IPS-20b (cell line): ENCODE measurements at regions not wholly inside any gene's neighbourhood (a gene's known extent, or its start where the extent isn't known, plus 50 kb on each side); places are given as distances from the start of the nearest gene placed in this dataset.

Experiments
- H3K27ac ChIP-seq: one replicate; pipeline ENCODE4 v1.5.1; 2013; ENCODE audit warnings: low read length
- H3K27me3 ChIP-seq: 2 replicates; pipeline ENCODE4 v1.6.1; 2013; ENCODE audit warnings: mild to moderate bottlenecking, low read length, inconsistent platforms; ENCODE audit not compliant: insufficient read depth
- H3K36me3 ChIP-seq: 2 replicates; pipeline ENCODE4 v1.6.1; 2013; ENCODE audit warnings: low read depth, mild to moderate bottlenecking, inconsistent platforms, low read length, moderate library complexity; ENCODE audit not compliant: insufficient read depth
- H3K4me1 ChIP-seq: 2 replicates; pipeline ENCODE4 v1.6.1; 2013; ENCODE audit warnings: mild to moderate bottlenecking, control low read depth, inconsistent platforms, low read length, moderate library complexity; ENCODE audit not compliant: insufficient read depth
- H3K4me3 ChIP-seq: 2 replicates; pipeline ENCODE4 v1.5.1; 2013; ENCODE audit warnings: mild to moderate bottlenecking, low read length, inconsistent platforms
- H3K9ac ChIP-seq: 2 replicates; pipeline ENCODE4 v1.6.1; 2013; ENCODE audit warnings: low read depth, mild to moderate bottlenecking, inconsistent platforms, low read length, moderate library complexity
- H3K9me3 ChIP-seq: 2 replicates; pipeline ENCODE4 v1.6.1; 2013; ENCODE audit warnings: mild to moderate bottlenecking, low read depth, low read length, inconsistent platforms; ENCODE audit not compliant: insufficient read depth

GRCh38 chr18:75607701-75608100, 180.2 kb upstream of the SMIM21 start:
- Histone ChIP-seq H3K4me3 (no peak overlapping the region), H3K36me3 (no peaks in the 10 kb centered on the region), H3K9ac (no peak overlapping the region), H3K27me3 (no peaks in the 10 kb centered on the region), H3K9me3 (no peaks in the 10 kb centered on the region), H3K27ac (no peak overlapping the region), H3K4me1 (no peaks in the 10 kb centered on the region)

- Histone ChIP-seq H3K27ac (no peak overlapping the region), H3K4me3 (no peak overlapping the region), H3K4me1 (no peaks in the 10 kb centered on the region), H3K9ac (no peak overlapping the region), H3K9me3 (peaks cover 27% of the 10 kb centered on the region), H3K27me3 (no peaks in the 10 kb centered on the region), H3K36me3 (no peaks in the 10 kb centered on the region)
These were observed 165.0 kb upstream of the SMIM21 start for GRCh38 chr18:75592527-75592926.

- Histone ChIP-seq H3K4me1 (peaks cover 9% of the 10 kb centered on the region; the same call in 1 of the 2 replicates), H3K36me3 (no peaks in the 10 kb centered on the region), H3K4me3 (no peak overlapping the region), H3K27me3 (no peaks in the 10 kb centered on the region), H3K9me3 (peaks cover 21% of the 10 kb centered on the region), H3K27ac (no peak overlapping the region), H3K9ac (no peak overlapping the region)
These were observed 160.9 kb upstream of the SMIM21 start for GRCh38 chr18:75588412-75588811.

GRCh38 chr18:75587131-75587530, 159.6 kb upstream of the SMIM21 start:
- H3K9ac ChIP-seq = no peak overlapping the region
- no peaks in the 10 kb centered on the region for H3K27me3 ChIP-seq
- H3K9me3 ChIP-seq = peaks cover 9% of the 10 kb centered on the region
- no peak overlapping the region for H3K27ac ChIP-seq
- H3K36me3 ChIP-seq = no peaks in the 10 kb centered on the region
- H3K4me1 ChIP-seq = peaks cover 9% of the 10 kb centered on the region; the same call in 1 of the 2 replicates
- H3K4me3 ChIP-seq = no peak overlapping the region

GRCh38 chr18:75586130-75586889, 158.8 kb upstream of the SMIM21 start:
- Histone ChIP-seq H3K9me3 (peaks cover under 1% of the 10 kb centered on the region; the same call in 1 of the 2 replicates), H3K9ac (no peak overlapping the region), H3K4me1 (peaks cover 15% of the 10 kb centered on the region; the same call in 1 of the 2 replicates), H3K27ac (no peak overlapping the region), H3K27me3 (no peaks in the 10 kb centered on the region), H3K4me3 (no peak overlapping the region), H3K36me3 (no peaks in the 10 kb centered on the region)

- Histone ChIP-seq H3K4me3 (no peak overlapping the region), H3K27me3 (no peaks in the 10 kb centered on the region), H3K36me3 (no peaks in the 10 kb centered on the region), H3K9ac (no peak overlapping the region), H3K27ac (no peak overlapping the region), H3K9me3 (no peaks in the 10 kb centered on the region), H3K4me1 (peaks cover 15% of the 10 kb centered on the region; the same call in 1 of the 2 replicates)
These were observed 155.4 kb upstream of the SMIM21 start for GRCh38 chr18:75582940-75583339.

GRCh38 chr18:75582406-75582821, 154.9 kb upstream of the SMIM21 start:
- H3K27ac ChIP-seq = no peak overlapping the region
- no peaks in the 10 kb centered on the region for H3K9me3 ChIP-seq
- H3K4me1 ChIP-seq = peaks cover 15% of the 10 kb centered on the region; the same call in 1 of the 2 replicates
- no peak overlapping the region for H3K9ac ChIP-seq
- no peak overlapping the region for H3K4me3 ChIP-seq
- no peaks in the 10 kb centered on the region for H3K36me3 ChIP-seq
- H3K27me3 ChIP-seq = no peaks in the 10 kb centered on the region

- Histone ChIP-seq H3K27me3 (no peaks in the 10 kb centered on the region), H3K27ac (no peak overlapping the region)
These were observed 154.0 kb upstream of the SMIM21 start for GRCh38 chr18:75581336-75582131.

GRCh38 chr18:75574187-75574586, 146.7 kb upstream of the SMIM21 start:
- H3K9me3 ChIP-seq = no peaks in the 10 kb centered on the region

More at GRCh38 chr18:75581336-75582131, 154.0 kb upstream of the SMIM21 start:
- H3K36me3 ChIP-seq = no peaks in the 10 kb centered on the region
- no peaks in the 10 kb centered on the region for H3K9me3 ChIP-seq
- H3K4me1 ChIP-seq = peaks cover 11% of the 10 kb centered on the region; the same call in 1 of the 2 replicates
- H3K4me3 ChIP-seq = no peak overlapping the region
- H3K9ac ChIP-seq = peak overlapping the region; percentile 15; the same call in 1 of the 2 replicates

GRCh38 chr18:75563150-75563549, 135.6 kb upstream of the SMIM21 start:
- Histone ChIP-seq H3K9ac (no peak overlapping the region), H3K36me3 (no peaks in the 10 kb centered on the region), H3K9me3 (no peaks in the 10 kb centered on the region), H3K4me3 (no peak overlapping the region), H3K4me1 (no peaks in the 10 kb centered on the region), H3K27ac (no peak overlapping the region), H3K27me3 (no peaks in the 10 kb centered on the region)

More at GRCh38 chr18:75574187-75574586, 146.7 kb upstream of the SMIM21 start:
- Histone ChIP-seq H3K27me3 (no peaks in the 10 kb centered on the region), H3K9ac (no peak overlapping the region), H3K4me1 (no peaks in the 10 kb centered on the region), H3K36me3 (no peaks in the 10 kb centered on the region), H3K4me3 (no peak overlapping the region), H3K27ac (no peak overlapping the region)

- Histone ChIP-seq H3K36me3 (no peaks in the 10 kb centered on the region), H3K9me3 (no peaks in the 10 kb centered on the region), H3K9ac (no peak overlapping the region), H3K4me1 (no peaks in the 10 kb centered on the region), H3K27ac (no peak overlapping the region), H3K4me3 (no peak overlapping the region), H3K27me3 (no peaks in the 10 kb centered on the region)
These were observed 134.7 kb upstream of the SMIM21 start for GRCh38 chr18:75562216-75562615.
